Tibial nerve (tissue), 4 donors: ENCODE measurements at regions not wholly inside any gene's neighbourhood (a gene's known extent, or its start where the extent isn't known, plus 50 kb on each side); places are given as distances from the start of the nearest gene placed in this dataset.
"Not testable (repeated sequence)": the region's sequence is repeated elsewhere in the genome, so short reads cannot be mapped to it uniquely, and the experiment has no call there.

Experiments used
- DNase-seq, 2 donors: peaks; one replicate each; pipeline ENCODE4 v3.0.0-alpha.2; 2019; ENCODE audit warnings: low spot score in 2 of 2
- H3K27ac ChIP-seq, 4 donors: fragments of 200-600 bp; sonication (generic) in 3 of 4; one replicate each; pipeline ENCODE4 v1.5.1; 2017 to 2019; ENCODE audit warnings: mild to moderate bottlenecking in 1 of 4
- H3K27me3 ChIP-seq, 2 donors: fragments of 200-600 bp; sonication (generic) in 1 of 2; one replicate each; pipeline versions ENCODE4 v1.5.1 to v1.6.0; 2017 to 2019
- H3K36me3 ChIP-seq, 3 donors: fragments of 200-600 bp; sonication (generic); one replicate each; pipeline ENCODE4 v1.5.1; 2018 to 2019
- H3K4me1 ChIP-seq, 4 donors: fragments of 200-600 bp; sonication (generic) in 3 of 4; one replicate each; pipeline ENCODE4 v1.5.1; 2017 to 2019
- H3K4me3 ChIP-seq, 4 donors: fragments of 200-600 bp; sonication (generic) in 3 of 4; one replicate each; pipeline ENCODE4 v1.5.1; 2017 to 2019; ENCODE audit warnings: mild to moderate bottlenecking in 1 of 4, moderate library complexity in 1 of 4
- H3K9me3 ChIP-seq, 4 donors: fragments of 200-600 bp; sonication (generic) in 3 of 4; one replicate each; pipeline ENCODE4 v1.5.1; 2017 to 2019
- CTCF ChIP-seq, 5 experiments: fragments of 200-600 bp in 3 of 5; fragments of 450-650 bp in 2 of 5; sonication (generic) in 3 of 5; IDR thresholded peaks; one replicate each; pipeline ENCODE4 v1.5.1; 2016 to 2019; ENCODE audit warnings: antibody characterized with exemption in 5 of 5, mild to moderate bottlenecking in 3 of 5, moderate library complexity in 2 of 5
- EP300 ChIP-seq, 2 donors: sonication (generic); formaldehyde crosslinking; IDR thresholded peaks; one replicate each; pipeline ENCODE4 v1.6.1; 2017; ENCODE audit warnings: antibody characterized with exemption in 2 of 2, mild to moderate bottlenecking in 1 of 2
- POLR2A ChIP-seq, 2 donors: fragments of 450-650 bp; IDR thresholded peaks; one replicate each; pipeline ENCODE4 v1.6.1; 2017; ENCODE audit warnings: antibody characterized with exemption in 2 of 2, mild to moderate bottlenecking in 2 of 2, moderate library complexity in 2 of 2
- WGBS, 2 donors: methylation state at CpG; one replicate each; pipeline ENCODE4 v1.1.5; 2018; 5-methylcytosine and 5-hydroxymethylcytosine counted together

GRCh38 chr2:2728635-2729034 is 397.6 kb upstream of the MYT1L start:
- no peaks in the 10 kb centered on the region for H3K27me3 ChIP-seq
- H3K27ac ChIP-seq: no peak overlapping the region
- WGBS, 2 donors: 84 to 87% methylated on average over 18 of the region's 18 CpGs
- no peak for DNase-seq
- H3K36me3 ChIP-seq: no peaks in the 10 kb centered on the region
- H3K4me3 ChIP-seq: no peak overlapping the region
- H3K4me1 ChIP-seq: no peaks in the 10 kb centered on the region
- no peak for TF ChIP-seq POLR2A (IDR thresholded peaks at IDR 0.05)
- no peak for TF ChIP-seq CTCF (IDR thresholded peaks at IDR 0.05)
- no peak for TF ChIP-seq EP300 (IDR thresholded peaks at IDR 0.05)
- no peaks in the 10 kb centered on the region for H3K9me3 ChIP-seq

- DNase-seq: no peak
- Histone ChIP-seq H3K4me3 (no peak overlapping the region), H3K27ac (no peak overlapping the region), H3K27me3 (no peaks in the 10 kb centered on the region), H3K4me1 (no peaks in the 10 kb centered on the region), H3K36me3 (no peaks in the 10 kb centered on the region), H3K9me3 (no peaks in the 10 kb centered on the region)
- TF ChIP-seq EP300 (IDR thresholded peaks at IDR 0.05): no peak
- TF ChIP-seq CTCF (IDR thresholded peaks at IDR 0.05): no peak
- no peak for TF ChIP-seq POLR2A (IDR thresholded peaks at IDR 0.05)
- 86 to 89% methylated on average over 18 of the region's 18 CpGs for WGBS, 2 donors
Measured at GRCh38 chr2:2727876-2728511, 396.9 kb upstream of the MYT1L start.

- Histone ChIP-seq H3K36me3 (no peaks in the 10 kb centered on the region), H3K27ac (no peak overlapping the region), H3K4me1 (no peaks in the 10 kb centered on the region), H3K27me3 (no peaks in the 10 kb centered on the region), H3K4me3 (no peak overlapping the region), H3K9me3 (no peaks in the 10 kb centered on the region)
- 86 to 87% methylated on average over 11 of the region's 11 CpGs for WGBS, 2 donors
- no peak for DNase-seq
- TF ChIP-seq CTCF (IDR thresholded peaks at IDR 0.05) (no peak), POLR2A (IDR thresholded peaks at IDR 0.05) (no peak), EP300 (IDR thresholded peaks at IDR 0.05) (no peak)
Measured at GRCh38 chr2:2726163-2726562, 395.1 kb upstream of the MYT1L start.

- no peaks in the 10 kb centered on the region for H3K4me1 ChIP-seq
- H3K4me3 ChIP-seq: no peak overlapping the region
- H3K27ac ChIP-seq: no peak overlapping the region
- no peaks in the 10 kb centered on the region for H3K36me3 ChIP-seq
- no peak for DNase-seq
- H3K27me3 ChIP-seq: no peaks in the 10 kb centered on the region
- TF ChIP-seq EP300 (IDR thresholded peaks at IDR 0.05) (no peak), POLR2A (IDR thresholded peaks at IDR 0.05) (no peak), CTCF (IDR thresholded peaks at IDR 0.05) (no peak)
- H3K9me3 ChIP-seq: no peaks in the 10 kb centered on the region
- WGBS, 2 donors: 52 to 53% methylated on average over 3 of the region's 3 CpGs
Measured at GRCh38 chr2:2723064-2723463, 392.0 kb upstream of the MYT1L start.

- no peak overlapping the region for H3K27ac ChIP-seq
- no peaks in the 10 kb centered on the region for H3K36me3 ChIP-seq
- H3K4me3 ChIP-seq: no peak overlapping the region
- no peaks in the 10 kb centered on the region for H3K4me1 ChIP-seq
- H3K27me3 ChIP-seq: no peaks in the 10 kb centered on the region
- WGBS, 2 donors: 83 to 88% methylated on average over 23 of the region's 23 CpGs
- TF ChIP-seq POLR2A (IDR thresholded peaks at IDR 0.05) (no peak), EP300 (IDR thresholded peaks at IDR 0.05) (no peak), CTCF (IDR thresholded peaks at IDR 0.05) (no peak)
- no peak for DNase-seq
- H3K9me3 ChIP-seq: no peaks in the 10 kb centered on the region
Measured at GRCh38 chr2:2721296-2721835, 390.3 kb upstream of the MYT1L start.

- H3K4me3 ChIP-seq, H3K4me1 ChIP-seq, H3K27ac ChIP-seq, H3K36me3 ChIP-seq, DNase-seq, H3K9me3 ChIP-seq, H3K27me3 ChIP-seq: not testable (repeated sequence)
- 79 to 83% methylated on average over 14 of the region's 14 CpGs for WGBS, 2 donors
Measured at GRCh38 chr2:2720806-2721205, 389.7 kb upstream of the MYT1L start.
